NCI-H510A treated with DMSO at 0.1 percent for 48 hours (cell line): ENCODE measurements at regions not wholly inside any gene's neighbourhood (a gene's known extent, or its start where the extent isn't known, plus 50 kb on each side); places are given as distances from the start of the nearest gene placed in this dataset.
"Not testable (repeated sequence)": the region's sequence is repeated elsewhere in the genome, so short reads cannot be mapped to it uniquely, and the experiment has no call there.

Source experiments
- DNase-seq: peaks from one replicate; lab custom pipeline; 2025; lab: John Stamatoyannopoulos, UW

- no peak for DNase-seq
These were observed 139.7 kb upstream of the WDFY3 start for GRCh38 chr4:85106166-85106565.

GRCh38 chr4:85106805-85107336 lies 140.4 kb upstream of the WDFY3 start:
- no peak for DNase-seq

- DNase-seq, result no peak
These were observed 141.1 kb upstream of the WDFY3 start for GRCh38 chr4:85107553-85107952.

GRCh38 chr4:85113706-85114105 lies 147.2 kb upstream of the WDFY3 start:
- no peak for DNase-seq

GRCh38 chr4:85114526-85114925 lies 148.0 kb upstream of the WDFY3 start:
- DNase-seq, result no peak

- DNase-seq, result no peak
These were observed 149.5 kb upstream of the WDFY3 start for GRCh38 chr4:85116008-85116407.

GRCh38 chr4:85125688-85126087 lies 159.2 kb upstream of the WDFY3 start:
- DNase-seq, result no peak

GRCh38 chr4:85126991-85127591 lies 160.6 kb upstream of the WDFY3 start:
- no peak for DNase-seq

- no peak for DNase-seq
These were observed 161.2 kb upstream of the WDFY3 start for GRCh38 chr4:85127653-85128052.

GRCh38 chr4:85128246-85129204 lies 162.0 kb upstream of the WDFY3 start:
- DNase-seq, result no peak

- DNase-seq, result peak; percentile 3
These were observed 163.1 kb upstream of the WDFY3 start for GRCh38 chr4:85129354-85130125.

GRCh38 chr4:85132117-85132516 lies 165.6 kb upstream of the WDFY3 start:
- no peak for DNase-seq

- DNase-seq, result no peak
These were observed 166.1 kb upstream of the WDFY3 start for GRCh38 chr4:85132570-85132969.

- DNase-seq, result not testable (repeated sequence)
These were observed 173.3 kb upstream of the WDFY3 start for GRCh38 chr4:85139749-85140148.

- no peak for DNase-seq
These were observed 176.0 kb upstream of the WDFY3 start for GRCh38 chr4:85142451-85142850.

- DNase-seq, result peak; percentile 85
These were observed 181.1 kb upstream of the WDFY3 start for GRCh38 chr4:85147481-85148076.

- DNase-seq, result no peak
These were observed 183.2 kb upstream of the WDFY3 start for GRCh38 chr4:85149676-85150075.

GRCh38 chr4:85151371-85151770 lies 184.9 kb upstream of the WDFY3 start:
- DNase-seq, result no peak

GRCh38 chr4:85151786-85152185 lies 185.3 kb upstream of the WDFY3 start:
- DNase-seq, result no peak

GRCh38 chr4:85152480-85152879 lies 186.0 kb upstream of the WDFY3 start:
- DNase-seq, result no peak

- no peak for DNase-seq
These were observed 186.7 kb upstream of the WDFY3 start for GRCh38 chr4:85153221-85153620.

- DNase-seq, result no peak
These were observed 188.1 kb upstream of the WDFY3 start for GRCh38 chr4:85154591-85154990.
